ENCODE measurements at regions not wholly inside any gene's neighbourhood (a gene's known extent, or its start where the extent isn't known, plus 50 kb on each side); places are given as distances from the start of the nearest gene placed in this dataset.

- H3K36me3 ChIP-seq = no peaks in the 10 kb centered on the region
- TF ChIP-seq POLR2A (IDR thresholded peaks at IDR 0.05) (no peak), CTCF (IDR thresholded peaks at IDR 0.05) (no peak)
- intact Hi-C loops (cut with DNase I; ENCODE audit: low total_unique reads) = no loop called here
- no peaks in the 10 kb centered on the region for H3K27me3 ChIP-seq
- DNase-seq = no peak
- no peaks in the 10 kb centered on the region for H3K4me1 ChIP-seq
- H3K27ac ChIP-seq = no peak overlapping the region
- H3K9me3 ChIP-seq = no peaks in the 10 kb centered on the region
- H3K4me3 ChIP-seq = no peak overlapping the region
Measured at GRCh38 chr2:33764551-33764950, 165.5 kb upstream of the FAM98A start.

- TF ChIP-seq CTCF (IDR thresholded peaks at IDR 0.05) (no peak), POLR2A (IDR thresholded peaks at IDR 0.05) (no peak)
- H3K36me3 ChIP-seq = no peaks in the 10 kb centered on the region
- intact Hi-C loops (cut with DNase I; ENCODE audit: low total_unique reads) = no loop called here
Measured at GRCh38 chr2:33763671-33764310, 164.7 kb upstream of the FAM98A start.

GRCh38 chr2:33762636-33763035, 163.5 kb upstream of the FAM98A start:
- no peak overlapping the region for H3K4me3 ChIP-seq
- H3K4me1 ChIP-seq = no peaks in the 10 kb centered on the region
- H3K9me3 ChIP-seq = no peaks in the 10 kb centered on the region
- H3K36me3 ChIP-seq = no peaks in the 10 kb centered on the region
- intact Hi-C loops (cut with DNase I; ENCODE audit: low total_unique reads) = no loop called here
- no peaks in the 10 kb centered on the region for H3K27me3 ChIP-seq
- no peak for DNase-seq
- TF ChIP-seq CTCF (IDR thresholded peaks at IDR 0.05) (no peak), POLR2A (IDR thresholded peaks at IDR 0.05) (no peak)
- H3K27ac ChIP-seq = no peak overlapping the region

More at GRCh38 chr2:33763671-33764310, 164.7 kb upstream of the FAM98A start:
- Histone ChIP-seq H3K4me1 (no peaks in the 10 kb centered on the region), H3K4me3 (no peak overlapping the region), H3K9me3 (no peaks in the 10 kb centered on the region), H3K27me3 (no peaks in the 10 kb centered on the region), H3K27ac (no peak overlapping the region)
- no peak for DNase-seq

GRCh38 chr2:33746208-33746800, 147.2 kb upstream of the FAM98A start:
- no peak for DNase-seq
- H3K4me1 ChIP-seq = no peaks in the 10 kb centered on the region
- no peak for TF ChIP-seq CTCF (IDR thresholded peaks at IDR 0.05)
- TF ChIP-seq POLR2A (IDR thresholded peaks at IDR 0.05) = no peak
- no peaks in the 10 kb centered on the region for H3K36me3 ChIP-seq
- H3K27me3 ChIP-seq = no peaks in the 10 kb centered on the region
- H3K9me3 ChIP-seq = no peaks in the 10 kb centered on the region
- no peak overlapping the region for H3K27ac ChIP-seq
- intact Hi-C loops (cut with DNase I; ENCODE audit: low total_unique reads) = no loop called here
- H3K4me3 ChIP-seq = no peak overlapping the region

- no peak for DNase-seq
- H3K27me3 ChIP-seq = no peaks in the 10 kb centered on the region
- no peak for TF ChIP-seq POLR2A (IDR thresholded peaks at IDR 0.05)
- TF ChIP-seq CTCF (IDR thresholded peaks at IDR 0.05) = no peak
- H3K36me3 ChIP-seq = no peaks in the 10 kb centered on the region
- intact Hi-C loops (cut with DNase I; ENCODE audit: low total_unique reads) = no loop called here
- no peaks in the 10 kb centered on the region for H3K4me1 ChIP-seq
- H3K9me3 ChIP-seq = no peaks in the 10 kb centered on the region
- H3K27ac ChIP-seq = no peak overlapping the region
- H3K4me3 ChIP-seq = no peak overlapping the region
Measured at GRCh38 chr2:33735096-33735495, 136.0 kb upstream of the FAM98A start.

Measured in uterus (tissue), 3 donors.